GM19035 (cell line): ENCODE measurements at regions not wholly inside any gene's neighbourhood (a gene's known extent, or its start where the extent isn't known, plus 50 kb on each side); places are given as distances from the start of the nearest gene placed in this dataset.
"Not testable (repeated sequence)": the region's sequence is repeated elsewhere in the genome, so short reads cannot be mapped to it uniquely, and the experiment has no call there.

Experiments used
- ATAC-seq: cut with Tn5 transposase; IDR thresholded peaks from one replicate; pipeline ENCODE4 v1.9.1; 2021; ENCODE audit not compliant: unreplicated experiment

- no peak for ATAC-seq
Observed at GRCh38 chr5:52010454-52010853, 627.2 kb downstream of the ISL1 start.

DNA sequence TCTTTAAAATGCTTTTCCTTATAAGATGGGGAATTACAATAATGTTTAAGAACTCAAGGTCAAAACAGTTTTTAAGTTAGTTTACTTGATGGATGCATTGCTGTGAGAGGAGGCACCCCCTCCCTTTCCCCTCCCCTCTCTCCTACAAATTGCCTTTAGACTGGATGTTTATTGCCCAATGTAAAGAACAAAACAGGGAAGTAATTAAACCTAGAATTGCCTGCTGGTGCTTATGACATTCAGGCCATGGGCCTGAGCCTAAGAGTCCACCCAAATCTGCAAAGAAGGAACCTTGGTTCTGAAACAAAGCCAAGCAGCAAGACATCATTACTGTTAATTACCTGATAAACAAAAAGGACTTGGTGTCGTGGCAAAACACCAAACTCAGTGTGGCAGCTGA, 630.3 kb downstream of the ISL1 start:
- ATAC-seq, result no peak

GRCh38 chr5:52015760-52016159, 632.5 kb downstream of the ISL1 start:
- ATAC-seq, result no peak

GRCh38 chr5:52017567-52017966, 634.3 kb downstream of the ISL1 start:
- ATAC-seq, result no peak

DNA sequence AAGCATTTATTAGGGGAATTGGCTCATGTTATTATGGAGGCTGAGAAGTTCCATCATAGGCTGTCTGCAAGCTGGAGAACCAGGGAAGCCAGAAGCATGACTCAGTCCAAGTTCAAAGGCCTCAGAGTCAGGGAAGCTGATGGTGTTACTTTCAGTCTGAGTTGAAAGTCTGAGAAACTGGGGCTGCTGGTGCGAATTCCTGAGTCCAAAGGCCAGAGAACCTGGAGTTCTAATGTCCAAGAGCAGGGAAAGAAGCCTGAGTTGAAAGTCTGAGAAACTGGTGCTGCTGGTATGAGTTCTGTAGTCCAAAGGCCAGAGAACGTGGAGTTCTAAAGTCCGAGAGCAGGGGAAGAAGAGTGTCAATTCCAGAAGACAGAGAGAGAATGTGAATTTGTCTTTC, 641.1 kb downstream of the ISL1 start:
- no peak for ATAC-seq

DNA sequence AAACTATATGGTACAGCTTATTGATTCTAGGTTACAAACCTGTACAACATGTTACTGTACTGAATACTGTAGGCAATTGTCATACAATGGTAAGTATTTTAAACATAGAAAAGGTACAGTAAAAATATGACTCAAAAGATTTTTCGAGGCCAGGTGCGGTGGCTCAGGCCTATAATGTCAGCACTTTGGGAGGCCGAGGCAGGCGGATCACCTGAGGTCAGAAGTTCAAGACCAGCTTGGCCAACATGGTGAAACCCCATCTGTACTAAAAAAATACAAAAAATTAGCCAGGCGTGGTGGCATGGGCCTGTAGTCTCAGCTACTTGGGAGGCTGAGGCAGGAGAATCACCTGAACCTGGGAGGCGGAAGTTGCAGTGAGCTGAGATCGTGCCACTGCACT, 646.6 kb downstream of the ISL1 start:
- not testable (repeated sequence) for ATAC-seq

DNA sequence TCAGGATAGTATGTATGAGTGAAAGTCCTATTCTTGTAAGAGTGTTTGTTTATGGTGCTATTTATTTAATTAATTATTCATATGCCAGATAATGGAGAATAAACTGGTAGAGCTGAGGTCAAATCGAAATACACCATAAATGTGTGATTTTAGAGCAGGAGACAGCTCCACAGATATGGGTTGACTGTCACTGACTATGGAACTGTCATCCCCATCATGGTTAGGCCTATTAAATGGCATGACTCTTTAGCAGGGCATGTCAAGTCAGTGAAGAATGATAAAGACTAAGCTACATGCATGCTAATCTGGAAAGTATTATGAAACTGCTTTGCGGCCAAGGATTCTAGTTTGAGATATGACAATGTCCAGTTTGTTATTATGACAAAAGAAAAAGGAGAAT, 658.6 kb downstream of the ISL1 start:
- ATAC-seq, result no peak

GRCh38 chr5:52043137-52043536, 659.9 kb downstream of the ISL1 start:
- no peak for ATAC-seq

GRCh38 chr5:52043543-52043942, 660.3 kb downstream of the ISL1 start:
- no peak for ATAC-seq

GRCh38 chr5:52051759-52052158, 668.5 kb downstream of the ISL1 start:
- no peak for ATAC-seq

DNA sequence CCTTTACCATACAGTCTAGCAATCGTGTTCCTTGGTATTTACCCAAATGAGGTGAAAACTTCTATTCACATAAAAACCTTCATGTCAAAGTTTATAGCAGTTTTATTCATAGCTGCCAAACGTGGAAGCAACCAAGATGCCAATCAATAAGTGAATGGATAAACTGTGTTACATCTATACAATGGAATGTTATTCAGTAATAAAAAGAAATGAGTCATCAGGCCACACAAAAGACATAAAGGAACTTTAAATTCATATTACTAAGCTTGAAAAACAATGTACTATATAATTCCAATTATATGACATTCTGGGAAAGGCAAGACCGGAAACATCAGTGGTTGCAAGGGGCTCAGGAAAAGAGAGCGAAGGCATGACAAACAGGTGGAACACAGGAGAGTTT, 679.9 kb downstream of the ISL1 start:
- no peak for ATAC-seq

DNA sequence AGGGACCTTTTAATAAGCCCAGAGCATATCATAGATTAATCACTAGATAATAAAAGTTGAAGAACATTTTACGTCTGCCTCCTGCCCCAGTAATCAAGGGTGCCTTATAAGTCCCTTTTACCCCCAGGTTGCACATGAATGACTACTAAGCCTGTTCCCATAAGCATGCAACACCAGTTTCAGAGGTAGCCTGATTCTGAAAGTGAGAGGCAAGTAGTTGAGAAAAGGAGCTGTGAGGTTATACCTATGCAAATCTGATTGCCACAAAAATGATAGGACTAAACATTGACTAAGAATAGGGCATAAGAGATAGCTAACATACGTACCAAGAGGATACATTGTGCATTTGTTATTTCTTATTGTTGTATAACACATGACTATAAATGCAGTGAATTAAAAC, 681.9 kb downstream of the ISL1 start:
- ATAC-seq, result no peak

GRCh38 chr5:52069997-52070396, 686.7 kb downstream of the ISL1 start:
- no peak for ATAC-seq

- no peak for ATAC-seq
Observed at GRCh38 chr5:52073993-52074689, 690.9 kb downstream of the ISL1 start.

- ATAC-seq, result no peak
Observed at GRCh38 chr5:52077941-52078815, 694.9 kb downstream of the ISL1 start.

- not testable (repeated sequence) for ATAC-seq
Observed at GRCh38 chr5:52102311-52102710, 685.4 kb upstream of the ITGA1 start.

GRCh38 chr5:52107210-52107905, 680.4 kb upstream of the ITGA1 start:
- ATAC-seq, result no peak

DNA sequence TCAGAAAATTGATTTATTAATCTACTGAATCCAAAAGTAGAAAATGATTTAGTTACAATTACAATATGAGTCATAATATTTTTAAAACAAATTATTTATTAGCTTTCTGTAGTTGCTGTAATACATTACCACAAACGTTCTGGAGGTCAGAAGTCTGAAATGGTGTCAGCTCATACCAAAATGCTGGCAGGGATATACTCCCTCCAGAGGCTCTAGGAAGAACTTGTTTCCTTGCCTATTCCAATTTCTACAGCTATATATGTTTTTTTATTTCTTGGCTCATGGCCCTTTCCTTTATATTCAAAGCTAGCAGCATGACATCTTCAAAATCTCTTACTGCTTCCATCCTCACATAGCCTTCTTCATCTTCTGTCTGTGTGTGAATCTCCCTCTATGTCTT, 667.9 kb upstream of the ITGA1 start:
- ATAC-seq, result no peak

- no peak for ATAC-seq
Observed at GRCh38 chr5:52132053-52132452, 655.7 kb upstream of the ITGA1 start.

DNA sequence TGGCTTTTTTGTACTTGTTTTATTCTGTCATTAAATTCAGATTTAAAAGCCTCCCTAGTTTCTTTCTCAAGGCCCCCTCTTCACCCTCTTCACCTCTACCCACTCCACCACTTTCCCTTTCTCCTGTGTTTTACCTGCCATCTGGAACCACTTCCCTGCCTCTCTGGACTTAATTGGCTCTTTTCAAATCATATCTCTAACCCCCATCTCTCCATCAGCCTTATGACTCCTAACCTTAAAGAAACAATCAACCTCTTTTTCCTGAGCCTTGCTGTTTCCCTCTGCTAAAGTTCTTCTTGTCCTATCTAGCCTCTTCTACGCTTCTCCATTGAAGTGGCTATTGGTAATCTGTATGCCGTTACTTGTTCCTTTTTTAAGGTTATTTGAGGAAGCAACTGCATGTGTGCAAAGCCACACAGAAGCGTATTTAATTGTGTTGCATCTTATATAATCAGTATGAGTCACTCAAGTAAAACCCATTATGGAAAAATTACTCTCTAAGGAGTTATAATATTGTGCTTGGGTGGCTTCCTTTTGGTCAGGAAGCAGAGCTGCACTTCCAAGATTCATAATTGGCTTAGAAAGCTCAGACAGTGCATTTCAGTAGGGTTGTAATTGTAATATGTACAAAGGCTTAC, 653.6 kb upstream of the ITGA1 start:
- ATAC-seq, result no peak

DNA sequence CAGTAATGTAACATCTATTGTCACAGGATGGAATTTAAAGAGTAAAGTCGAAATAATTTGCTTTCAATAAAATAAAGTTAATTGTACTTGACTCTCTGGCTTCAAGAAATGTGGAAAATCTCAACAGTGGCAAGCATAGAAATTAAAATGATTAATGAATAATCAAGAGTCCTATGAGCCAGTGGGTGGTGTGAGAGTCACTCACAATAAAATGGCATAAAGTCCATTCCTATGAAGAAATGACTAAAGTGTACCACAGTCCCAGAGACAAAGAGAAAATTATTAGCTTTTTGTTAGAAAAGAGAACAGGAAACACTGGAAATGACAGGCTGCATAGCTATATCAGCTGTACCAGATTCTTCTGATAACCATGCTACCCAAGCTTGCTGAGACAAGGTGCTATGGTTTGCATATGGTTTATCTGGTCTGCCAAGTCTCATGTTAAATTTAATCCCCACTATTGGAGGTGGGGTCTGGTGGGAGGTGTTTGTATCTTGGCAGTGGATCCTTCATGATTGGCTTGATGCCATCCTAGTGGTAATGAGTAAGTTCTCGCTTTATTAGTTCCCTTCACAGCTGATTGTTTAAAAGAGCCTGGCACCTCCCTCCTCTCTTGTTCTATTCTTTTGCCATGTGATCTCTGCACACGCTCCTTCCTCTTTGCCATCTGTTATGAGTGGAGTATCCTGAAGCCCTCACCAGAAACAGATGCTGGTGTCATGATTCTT, 647.7 kb upstream of the ITGA1 start:
- ATAC-seq, result no peak
